Neural crest cell (in vitro differentiated cells): ENCODE measurements at regions not wholly inside any gene's neighbourhood (a gene's known extent, or its start where the extent isn't known, plus 50 kb on each side); places are given as distances from the start of the nearest gene placed in this dataset.

Experiments used
- DNase-seq: peaks from one replicate; pipeline ENCODE4 v3.0.0; 2021; ENCODE audit warnings: low read depth, mixed read lengths, low spot score
- H3K27ac Mint-ChIP-seq: one replicate; pipeline ENCODE4 v1.8.0; 2021; ENCODE audit warnings: mild to moderate bottlenecking, mixed read lengths; ENCODE audit not compliant: unreplicated experiment
- H3K27me3 Mint-ChIP-seq: 2 replicates; pipeline ENCODE4 v1.8.0; 2021; ENCODE audit warnings: low read depth, mild to moderate bottlenecking, mixed read lengths
- H3K36me3 Mint-ChIP-seq: 2 replicates; pipeline ENCODE4 v1.8.0; 2021; ENCODE audit warnings: low read depth, mild to moderate bottlenecking, mixed read lengths
- H3K4me1 Mint-ChIP-seq: 2 replicates; pipeline ENCODE4 v1.8.0; 2021; ENCODE audit warnings: mixed read lengths
- H3K4me3 Mint-ChIP-seq: one replicate; pipeline ENCODE4 v1.8.0; 2021; ENCODE audit warnings: mild to moderate bottlenecking, mixed read lengths
- H3K9me3 Mint-ChIP-seq: 2 replicates; pipeline ENCODE4 v1.8.0; 2021; ENCODE audit warnings: mixed read lengths
- TF ChIP-seq, protein P1 (sequence below): fragments of 200-600 bp; sonication (generic); conservative IDR thresholded peaks from 2 replicates; pipeline ENCODE4 v1.5.0; 2021; ENCODE audit warnings: antibody characterized with exemption, mild to moderate bottlenecking

DNA sequence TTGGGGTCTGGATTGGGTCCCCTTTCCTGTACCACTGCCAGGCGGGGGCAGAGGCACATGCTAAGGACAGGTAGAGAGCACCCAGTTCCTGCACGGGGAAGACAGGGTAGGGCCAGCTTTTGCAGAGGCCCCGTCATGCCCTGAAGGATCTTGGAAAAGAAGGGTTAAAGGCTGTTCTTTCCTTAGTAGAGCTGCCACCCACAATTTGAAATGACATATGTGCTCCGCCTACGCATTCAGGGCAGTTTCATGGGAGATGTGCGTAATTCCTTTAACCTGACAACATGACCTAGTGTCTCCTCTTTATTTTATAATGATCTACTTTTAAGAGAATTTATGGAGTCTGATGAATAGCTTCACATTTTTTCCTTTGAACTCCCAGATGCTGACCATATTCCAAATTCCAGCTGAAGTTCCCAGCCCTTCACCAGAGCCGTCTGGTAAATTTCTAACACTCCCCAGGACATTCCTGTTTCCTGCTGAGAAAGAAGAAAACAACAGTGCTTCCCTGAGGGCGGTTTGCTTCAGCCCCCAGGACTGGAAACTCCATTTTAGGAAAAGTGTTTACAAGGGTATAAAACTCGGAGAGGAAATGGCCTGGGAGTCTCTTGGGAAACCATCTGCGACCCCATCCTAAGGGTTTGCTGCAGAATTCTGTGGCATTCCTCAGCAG lies 58.9 kb upstream of the PLEKHG3 start:
- Mint-ChIP-seq H3K4me3 (no peak overlapping the region), H3K27ac (peak overlapping the region; percentile 13), H3K4me1 (peaks cover 21% of the 10 kb centered on the region), H3K36me3 (no peaks in the 10 kb centered on the region), H3K27me3 (peaks cover 3% of the 10 kb centered on the region), H3K9me3 (peaks cover 6% of the 10 kb centered on the region)
- TF ChIP-seq, protein P1, sequence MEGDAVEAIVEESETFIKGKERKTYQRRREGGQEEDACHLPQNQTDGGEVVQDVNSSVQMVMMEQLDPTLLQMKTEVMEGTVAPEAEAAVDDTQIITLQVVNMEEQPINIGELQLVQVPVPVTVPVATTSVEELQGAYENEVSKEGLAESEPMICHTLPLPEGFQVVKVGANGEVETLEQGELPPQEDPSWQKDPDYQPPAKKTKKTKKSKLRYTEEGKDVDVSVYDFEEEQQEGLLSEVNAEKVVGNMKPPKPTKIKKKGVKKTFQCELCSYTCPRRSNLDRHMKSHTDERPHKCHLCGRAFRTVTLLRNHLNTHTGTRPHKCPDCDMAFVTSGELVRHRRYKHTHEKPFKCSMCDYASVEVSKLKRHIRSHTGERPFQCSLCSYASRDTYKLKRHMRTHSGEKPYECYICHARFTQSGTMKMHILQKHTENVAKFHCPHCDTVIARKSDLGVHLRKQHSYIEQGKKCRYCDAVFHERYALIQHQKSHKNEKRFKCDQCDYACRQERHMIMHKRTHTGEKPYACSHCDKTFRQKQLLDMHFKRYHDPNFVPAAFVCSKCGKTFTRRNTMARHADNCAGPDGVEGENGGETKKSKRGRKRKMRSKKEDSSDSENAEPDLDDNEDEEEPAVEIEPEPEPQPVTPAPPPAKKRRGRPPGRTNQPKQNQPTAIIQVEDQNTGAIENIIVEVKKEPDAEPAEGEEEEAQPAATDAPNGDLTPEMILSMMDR: no peak
- no peak for DNase-seq

DNA sequence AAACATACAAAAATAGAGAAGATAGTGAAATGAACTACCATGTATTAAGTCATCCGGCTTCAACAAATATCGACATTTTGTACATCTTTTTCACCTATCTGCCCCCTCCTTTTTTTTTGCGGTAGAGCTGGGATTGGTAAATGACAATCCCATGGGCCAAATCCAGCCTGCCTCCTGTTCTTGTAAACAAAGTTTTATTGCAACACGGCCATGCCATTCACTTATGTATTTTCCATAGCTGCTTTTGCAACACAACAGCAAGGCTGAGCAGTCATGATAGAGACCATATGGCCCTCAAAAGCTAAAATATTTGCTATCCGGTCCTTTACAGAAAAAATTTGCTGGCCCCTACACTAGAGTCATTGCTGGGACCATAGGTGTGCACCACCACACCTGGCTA lies 58.1 kb upstream of the PLEKHG3 start:
- TF ChIP-seq, protein P1: no peak
- DNase-seq: no peak
- Mint-ChIP-seq H3K27ac (no peak overlapping the region), H3K36me3 (no peaks in the 10 kb centered on the region), H3K9me3 (peaks cover 6% of the 10 kb centered on the region), H3K27me3 (peaks cover 3% of the 10 kb centered on the region), H3K4me3 (no peak overlapping the region), H3K4me1 (peaks cover 21% of the 10 kb centered on the region)

DNA sequence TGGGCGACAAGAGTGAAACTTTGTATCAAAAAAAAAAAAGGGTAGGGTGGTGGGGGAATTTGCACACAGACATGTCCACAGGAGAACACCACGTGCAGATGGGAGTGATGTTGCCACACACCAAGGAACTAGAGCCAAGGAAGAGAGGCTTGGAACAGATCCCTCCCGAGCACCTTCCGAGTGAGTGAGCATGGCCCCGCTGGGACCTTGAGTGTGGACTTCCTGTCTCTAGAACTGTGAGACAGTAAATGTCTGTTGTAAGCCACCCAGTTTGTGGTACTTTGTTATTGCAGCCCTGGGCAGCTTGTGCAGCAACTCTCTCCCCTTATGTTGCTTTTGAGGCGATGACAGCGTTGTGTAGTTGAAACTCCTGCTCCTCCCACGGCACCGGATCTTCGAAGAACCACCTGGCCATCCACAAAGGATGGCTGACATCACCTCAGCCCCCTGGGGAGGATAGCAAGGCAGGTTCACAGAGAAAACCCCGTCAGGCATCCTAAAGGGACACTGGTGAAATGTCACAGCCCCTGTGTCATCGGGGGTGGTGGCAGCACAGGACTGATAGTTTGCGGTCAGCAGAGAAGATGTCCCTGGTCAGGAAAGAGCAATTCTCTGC lies 54.7 kb upstream of the PLEKHG3 start:
- Mint-ChIP-seq H3K4me1 (peaks cover 21% of the 10 kb centered on the region), H3K4me3 (no peak overlapping the region), H3K36me3 (no peaks in the 10 kb centered on the region), H3K27ac (no peak overlapping the region), H3K27me3 (peaks cover 3% of the 10 kb centered on the region), H3K9me3 (no peaks in the 10 kb centered on the region)
- TF ChIP-seq, protein P1: no peak
- no peak for DNase-seq

DNA sequence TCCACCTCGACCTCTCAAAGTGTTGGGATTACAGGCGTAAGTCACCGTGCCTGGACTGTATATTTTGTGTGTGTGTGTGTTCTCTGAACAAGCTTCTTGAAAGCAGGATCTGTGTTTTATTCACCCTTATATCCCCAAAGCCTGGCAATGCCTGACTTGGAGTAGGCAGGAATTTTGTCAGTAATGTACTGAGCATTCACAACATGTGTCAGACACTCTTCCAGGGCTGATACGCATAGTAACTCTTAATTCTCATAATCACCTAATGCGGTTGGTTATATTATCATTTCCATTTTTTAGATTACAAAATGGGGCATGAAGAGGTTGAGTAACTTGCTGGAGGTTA lies 50.4 kb upstream of the PLEKHG3 start:
- DNase-seq: no peak
- peaks cover 4% of the 10 kb centered on the region for H3K4me1 Mint-ChIP-seq
- no peak overlapping the region for H3K4me3 Mint-ChIP-seq
- no peaks in the 10 kb centered on the region for H3K36me3 Mint-ChIP-seq
- TF ChIP-seq, protein P1: no peak
- H3K9me3 Mint-ChIP-seq: peaks cover 2% of the 10 kb centered on the region
- H3K27me3 Mint-ChIP-seq: peaks cover 3% of the 10 kb centered on the region
- H3K27ac Mint-ChIP-seq: no peak overlapping the region

DNA sequence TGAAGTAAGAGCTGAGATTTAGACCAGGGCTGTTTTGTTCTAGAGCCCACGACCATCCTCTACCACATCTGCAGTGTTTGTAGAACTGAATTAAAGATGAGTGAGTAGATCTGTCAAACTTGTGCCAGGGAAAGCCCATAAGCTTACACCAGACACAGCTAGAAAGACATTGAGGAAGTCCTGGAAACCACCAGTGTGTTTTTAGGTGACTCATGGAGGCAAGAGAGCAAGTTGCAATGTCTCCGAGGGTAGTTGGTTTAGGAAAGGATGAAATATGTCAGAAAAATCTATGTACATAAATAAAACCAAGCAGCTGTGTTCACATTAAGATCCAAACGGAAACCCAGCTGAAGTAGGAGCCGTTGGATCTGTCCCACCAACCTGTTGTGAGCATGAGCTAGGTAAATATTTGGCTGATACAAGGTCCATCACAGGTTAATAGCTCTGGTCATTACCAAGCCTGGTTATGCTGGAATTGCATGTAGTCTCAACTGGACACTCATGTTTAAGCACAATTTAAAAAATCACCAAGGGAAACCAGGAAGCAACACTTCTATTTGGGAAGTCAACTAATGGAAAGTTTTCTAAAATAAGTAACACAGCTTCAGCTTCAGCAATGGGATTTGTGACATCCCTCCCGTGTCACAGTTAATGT lies 49.9 kb upstream of the PLEKHG3 start:
- DNase-seq: no peak
- TF ChIP-seq, protein P1: no peak
- H3K4me3 Mint-ChIP-seq: no peak overlapping the region
- peaks cover 3% of the 10 kb centered on the region for H3K27me3 Mint-ChIP-seq
- H3K9me3 Mint-ChIP-seq: peaks cover 2% of the 10 kb centered on the region
- H3K36me3 Mint-ChIP-seq: no peaks in the 10 kb centered on the region
- no peak overlapping the region for H3K27ac Mint-ChIP-seq
- peaks cover 3% of the 10 kb centered on the region for H3K4me1 Mint-ChIP-seq
